Thoracic aorta (tissue), 2 donors: ENCODE measurements at regions not wholly inside any gene's neighbourhood (a gene's known extent, or its start where the extent isn't known, plus 50 kb on each side); places are given as distances from the start of the nearest gene placed in this dataset.

Experiments used
- ATAC-seq: fragments of 150-250 bp; one replicate; pipeline ENCODE4 v1.8.0; 2017; ENCODE audit warnings: low read depth; ENCODE audit not compliant: insufficient number of reproducible peaks, low FRiP score
- DNase-seq: peaks from one replicate; pipeline ENCODE4 v3.0.0-alpha.2; 2020; ENCODE audit warnings: low spot score
- H3K27ac ChIP-seq, 2 donors: fragments of 200-600 bp; sonication (generic); 1 replicate in 1 of 2; 2 replicates in 1 of 2; pipeline ENCODE4 v1.5.1; 2016; ENCODE audit warnings: mild to moderate bottlenecking in 2 of 2, moderate library complexity in 2 of 2
- H3K27me3 ChIP-seq: fragments of 200-600 bp; sonication (generic); replicated peaks from 2 replicates; pipeline ENCODE4 v1.6.0; 2016; ENCODE audit warnings: mild to moderate bottlenecking; ENCODE audit not compliant: insufficient read depth
- H3K36me3 ChIP-seq: fragments of 200-600 bp; sonication (generic); one replicate; pipeline ENCODE4 v1.5.1; 2016
- H3K4me1 ChIP-seq, 2 donors: fragments of 200-600 bp; sonication (generic); 1 replicate in 1 of 2; 2 replicates in 1 of 2; pipeline versions ENCODE4 v1.5.1 to v1.6.0; 2016; ENCODE audit warnings: low read depth in 2 of 2, mild to moderate bottlenecking in 1 of 2; ENCODE audit not compliant: control insufficient read depth in 1 of 2
- H3K4me3 ChIP-seq: fragments of 200-600 bp; sonication (generic); 2 replicates; pipeline ENCODE4 v1.5.1; 2016; ENCODE audit warnings: mild to moderate bottlenecking
- H3K9me3 ChIP-seq: fragments of 200-600 bp; sonication (generic); 2 replicates; pipeline ENCODE4 v1.5.1; 2016
- TF ChIP-seq, protein P1 (sequence below): fragments of 200-600 bp; sonication (generic); IDR thresholded peaks from one replicate; pipeline ENCODE4 v1.5.1; 2019; ENCODE audit warnings: antibody characterized with exemption

DNA sequence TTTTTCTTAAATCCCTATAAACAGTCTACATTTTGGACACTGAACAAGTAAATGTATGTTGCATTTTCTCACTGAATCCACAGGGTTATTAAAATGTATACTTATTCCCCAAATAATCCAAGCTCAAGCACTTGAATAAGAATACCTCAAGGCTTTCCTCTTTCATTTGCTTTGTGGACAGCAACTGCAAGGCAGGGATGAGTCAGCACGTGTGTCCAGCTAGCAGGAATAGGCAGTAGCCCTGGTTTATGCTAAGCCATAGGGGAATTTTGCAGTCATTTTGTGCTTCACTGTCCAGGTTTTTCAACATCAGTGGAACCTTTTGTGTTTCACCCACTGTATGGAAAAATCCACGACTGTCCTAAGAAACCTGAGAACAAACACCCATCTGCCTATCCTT, 96.7 kb upstream of the KCNMB2 start:
- no peak for DNase-seq
- no peaks in the 10 kb centered on the region for H3K36me3 ChIP-seq
- TF ChIP-seq, protein P1, sequence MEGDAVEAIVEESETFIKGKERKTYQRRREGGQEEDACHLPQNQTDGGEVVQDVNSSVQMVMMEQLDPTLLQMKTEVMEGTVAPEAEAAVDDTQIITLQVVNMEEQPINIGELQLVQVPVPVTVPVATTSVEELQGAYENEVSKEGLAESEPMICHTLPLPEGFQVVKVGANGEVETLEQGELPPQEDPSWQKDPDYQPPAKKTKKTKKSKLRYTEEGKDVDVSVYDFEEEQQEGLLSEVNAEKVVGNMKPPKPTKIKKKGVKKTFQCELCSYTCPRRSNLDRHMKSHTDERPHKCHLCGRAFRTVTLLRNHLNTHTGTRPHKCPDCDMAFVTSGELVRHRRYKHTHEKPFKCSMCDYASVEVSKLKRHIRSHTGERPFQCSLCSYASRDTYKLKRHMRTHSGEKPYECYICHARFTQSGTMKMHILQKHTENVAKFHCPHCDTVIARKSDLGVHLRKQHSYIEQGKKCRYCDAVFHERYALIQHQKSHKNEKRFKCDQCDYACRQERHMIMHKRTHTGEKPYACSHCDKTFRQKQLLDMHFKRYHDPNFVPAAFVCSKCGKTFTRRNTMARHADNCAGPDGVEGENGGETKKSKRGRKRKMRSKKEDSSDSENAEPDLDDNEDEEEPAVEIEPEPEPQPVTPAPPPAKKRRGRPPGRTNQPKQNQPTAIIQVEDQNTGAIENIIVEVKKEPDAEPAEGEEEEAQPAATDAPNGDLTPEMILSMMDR, result no peak
- no peaks in the 10 kb centered on the region for H3K27me3 ChIP-seq
- H3K4me1 ChIP-seq, result peaks cover 0 to 16% of the 10 kb centered on the region in 2 donors
- no peak overlapping the region for H3K27ac ChIP-seq
- no peaks in the 10 kb centered on the region for H3K9me3 ChIP-seq
- no peak overlapping the region for H3K4me3 ChIP-seq
- ATAC-seq, result no peak

DNA sequence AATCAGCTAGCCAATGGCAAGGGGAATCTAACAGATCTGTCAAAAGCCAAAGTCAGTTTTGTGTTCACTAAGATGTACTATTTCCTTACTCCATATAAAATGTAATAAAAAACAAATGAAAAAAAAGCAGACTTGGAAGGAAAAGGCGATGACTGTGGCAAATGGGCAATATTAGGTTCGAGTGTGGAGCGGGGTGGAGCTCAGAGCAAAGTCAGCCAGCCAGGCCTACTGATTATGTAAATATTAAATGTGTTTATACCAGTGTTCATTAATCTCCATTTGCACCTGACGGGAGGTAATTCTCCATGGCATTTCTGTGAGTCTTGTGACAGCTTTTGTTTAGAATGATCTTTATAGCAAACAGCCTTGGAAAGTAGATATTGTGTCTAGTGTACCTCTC, 96.2 kb upstream of the KCNMB2 start:
- Histone ChIP-seq H3K36me3 (no peaks in the 10 kb centered on the region), H3K4me1 (peaks cover 0 to 16% of the 10 kb centered on the region in 2 donors), H3K4me3 (no peak overlapping the region), H3K27ac (no peak overlapping the region), H3K27me3 (no peaks in the 10 kb centered on the region), H3K9me3 (no peaks in the 10 kb centered on the region)
- DNase-seq, result no peak
- TF ChIP-seq, protein P1, result no peak
- ATAC-seq, result no peak

DNA sequence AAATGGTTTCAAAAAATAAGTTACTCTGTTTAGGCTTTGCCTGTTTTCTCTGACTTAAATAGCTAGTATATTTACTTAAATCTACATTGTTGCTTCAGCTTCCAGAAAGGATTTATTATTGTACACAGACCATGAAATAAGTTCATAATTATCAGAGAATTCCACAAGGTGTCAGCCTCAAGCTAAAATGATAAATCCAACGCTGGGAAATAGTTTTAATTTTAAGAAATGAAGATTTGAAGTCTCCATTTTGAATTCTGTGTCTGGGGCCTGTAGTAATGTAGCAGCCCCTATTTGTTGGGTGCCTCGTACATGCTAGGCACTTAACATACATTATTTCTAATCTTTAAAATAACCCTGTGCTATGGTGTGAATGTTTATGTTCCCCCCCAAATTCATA, 92.6 kb upstream of the KCNMB2 start:
- Histone ChIP-seq H3K4me1 (no peaks in the 10 kb centered on the region), H3K9me3 (no peaks in the 10 kb centered on the region), H3K36me3 (no peaks in the 10 kb centered on the region), H3K27ac (no peak overlapping the region), H3K4me3 (no peak overlapping the region), H3K27me3 (no peaks in the 10 kb centered on the region)
- DNase-seq, result no peak
- TF ChIP-seq, protein P1, result no peak
- ATAC-seq, result no peak

DNA sequence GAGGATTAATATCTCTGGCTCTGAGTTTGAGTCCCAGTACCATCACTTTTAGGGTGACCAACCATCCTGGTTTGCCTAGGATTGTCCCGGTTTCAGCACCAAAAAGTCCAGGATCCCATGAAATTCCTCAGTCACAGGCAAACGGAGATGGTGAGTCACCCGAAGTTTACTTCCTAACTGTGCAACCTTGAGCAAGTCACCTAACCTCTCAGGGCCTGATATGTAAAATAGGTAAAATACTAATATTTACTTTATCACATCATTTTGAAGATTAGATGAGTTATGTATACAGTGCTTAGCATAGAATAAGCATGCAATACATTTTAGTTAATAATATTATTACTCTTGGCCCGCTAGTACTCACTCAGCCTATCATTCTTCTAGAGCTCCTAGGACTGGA, 91.1 kb upstream of the KCNMB2 start:
- TF ChIP-seq, protein P1, result no peak
- H3K4me3 ChIP-seq, result no peak overlapping the region
- no peak for ATAC-seq

DNA sequence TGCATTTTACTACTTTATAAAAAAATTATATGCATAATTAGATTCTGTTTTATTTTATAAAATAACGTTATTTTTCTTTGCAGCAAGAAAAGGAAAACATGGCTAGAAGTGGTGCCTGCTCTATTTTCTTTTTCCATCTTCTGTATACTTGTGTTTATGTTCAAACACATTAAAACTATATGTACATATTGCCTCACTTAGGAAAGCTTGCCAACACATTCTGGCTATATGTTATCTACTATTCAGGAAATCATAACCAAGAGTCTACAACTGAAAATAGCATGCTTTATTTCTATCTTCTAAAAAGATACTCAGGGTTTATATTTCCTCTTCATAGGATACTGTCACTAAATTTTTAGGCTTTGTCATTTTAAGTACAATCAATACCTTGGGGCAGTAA, 90.2 kb upstream of the KCNMB2 start:
- ATAC-seq (no peak), DNase-seq (no peak)
- Histone ChIP-seq H3K27ac (no peak overlapping the region), H3K4me3 (no peak overlapping the region), H3K9me3 (no peaks in the 10 kb centered on the region), H3K4me1 (no peaks in the 10 kb centered on the region), H3K27me3 (no peaks in the 10 kb centered on the region), H3K36me3 (no peaks in the 10 kb centered on the region)
- TF ChIP-seq, protein P1, result no peak

More for the DNA sequence above, 91.1 kb upstream of the KCNMB2 start:
- Histone ChIP-seq H3K36me3 (no peaks in the 10 kb centered on the region), H3K9me3 (no peaks in the 10 kb centered on the region), H3K27ac (no peak overlapping the region), H3K4me1 (no peaks in the 10 kb centered on the region), H3K27me3 (no peaks in the 10 kb centered on the region)
- no peak for DNase-seq
